H1 (cell line): ENCODE measurements at regions not wholly inside any gene's neighbourhood (a gene's known extent, or its start where the extent isn't known, plus 50 kb on each side); places are given as distances from the start of the nearest gene placed in this dataset.

Experiments
- CHD2 ChIP-seq: IDR thresholded peaks from 2 replicates; pipeline ENCODE4 v1.6.1; 2012; ENCODE audit warnings: low read length, improper control_type of control experiment
- CTCF ChIP-seq, 3 experiments: IDR thresholded peaks; 1 replicate in 2 of 3; 2 replicates in 1 of 3; pipeline versions ENCODE4 v1.5.1 to v1.6.1; 2011; ENCODE audit warnings: low read length in 3 of 3, mild to moderate bottlenecking in 3 of 3, inconsistent platforms in 2 of 3, low read depth in 1 of 3, moderate library complexity in 1 of 3; ENCODE audit not compliant: insufficient read depth in 1 of 3; ENCODE audit errors: control extremely low read depth in 1 of 3
- EP300 ChIP-seq, 2 experiments: IDR thresholded peaks; 1 replicate in 1 of 2; 2 replicates in 1 of 2; pipeline ENCODE4 v1.6.1; 2011 to 2012; ENCODE audit warnings: low read depth in 2 of 2, low read length in 2 of 2, mild to moderate bottlenecking in 2 of 2, borderline replicate concordance in 1 of 2, inconsistent platforms in 1 of 2, moderate library complexity in 1 of 2
- ZNF274 ChIP-seq: IDR thresholded peaks from 2 replicates; pipeline ENCODE4 v1.7.0; 2012; ENCODE audit warnings: low read length, borderline replicate concordance; ENCODE audit errors: extremely low read depth

- TF ChIP-seq CHD2 (no peak), CTCF (IDR thresholded peaks at IDR 0.05; ENCODE audit: control extremely low read depth in 1 of 3, insufficient read depth in 1 of 3, low read depth in 1 of 3, low read length in 3 of 3) (no peak), EP300 (IDR thresholded peaks at IDR 0.05; ENCODE audit: borderline replicate concordance in 1 of 2, low read depth in 2 of 2, low read length in 2 of 2) (no peak), ZNF274 (no peak)
Observed at GRCh38 chr5:116923344-116923743, 348.7 kb upstream of the SEMA6A start.
